HCT116 (cell line): ENCODE measurements at regions not wholly inside any gene's neighbourhood (a gene's known extent, or its start where the extent isn't known, plus 50 kb on each side); places are given as distances from the start of the nearest gene placed in this dataset.

Source experiments
- ATAC-seq: fragments of 200-7000 bp; cut with Tn5 transposase; 2 replicates; pipeline ENCODE4 v1.9.1; 2020; ENCODE audit warnings: mild to moderate bottlenecking, moderate library complexity
- BruUV-seq: library from RNA; stranded (reverse); fragments of 400-500 nt; replicated peaks from 2 replicates; lab custom pipeline; 2021; lab: Mats Ljungman, UMichigan
- CTCF ChIA-PET: fragments of 300-600 bp; sonication (Branson Sonifier 250); formaldehyde crosslinking; loops from one replicate; lab custom pipeline; 2021; ENCODE audit warnings: antibody characterized with exemption; lab: Charles Lee
- POLR2A ChIA-PET: fragments of 300-600, 350-600 bp; sonication (Branson Sonifier 250); formaldehyde crosslinking; loops from one replicate; lab custom pipeline; 2021; ENCODE audit warnings: antibody characterized with exemption; lab: Charles Lee
- RAD21 ChIA-PET, 2 experiments: fragments of 300-600 bp; sonication (Branson Sonifier 250); formaldehyde crosslinking; loops; one replicate each; lab custom pipeline; 2023; ENCODE audit warnings: low total read pairs in 2 of 2; ENCODE audit not compliant: uncharacterized antibody in 2 of 2, unreplicated experiment in 2 of 2, low non-redundant PET in 1 of 2; lab: Charles Lee
- DNase-seq: peaks from one replicate; pipeline ENCODE4 v3.0.0-alpha.2; 2010; ENCODE audit warnings: low read depth, low spot score
- H2AFZ ChIP-seq: fragments of 200-600 bp; shearing (Covaris generic), sonication (generic); 2 replicates; pipeline ENCODE4 v1.6.1; 2017; ENCODE audit warnings: low read depth, mixed run types, mixed read lengths, antibody characterized with exemption, low read length; ENCODE audit not compliant: poor library complexity, severe bottlenecking
- H3K27ac ChIP-seq: 2 replicates; pipeline ENCODE4 v1.5.1; 2012; ENCODE audit warnings: low read depth, low read length
- H3K27me3 ChIP-seq: fragments of 200-600 bp; sonication (generic); 2 replicates; pipeline ENCODE4 v1.6.1; 2016; ENCODE audit warnings: mixed run types, low read length, mixed read lengths; ENCODE audit not compliant: insufficient read depth
- H3K36me3 ChIP-seq, 2 experiments: fragments of 200-500 bp in 1 of 2; fragments of 200-600 bp in 1 of 2; sonication (Bioruptor generic) in 1 of 2; sonication (generic) in 1 of 2; 2 replicates each; pipeline versions ENCODE4 v1.5.1 to v1.6.1; 2014 to 2016; ENCODE audit warnings: low read length in 2 of 2, inconsistent platforms in 1 of 2, mixed read lengths in 1 of 2, mixed run types in 1 of 2; ENCODE audit not compliant: insufficient read depth in 2 of 2, control insufficient read depth in 1 of 2
- H3K4me1 ChIP-seq, 2 experiments: fragments of 200-600 bp in 1 of 2; sonication (generic) in 1 of 2; 2 replicates each; pipeline versions ENCODE4 v1.5.1 to v1.6.1; 2012 to 2017; ENCODE audit warnings: low read length in 2 of 2, inconsistent platforms in 1 of 2, mild to moderate bottlenecking in 1 of 2, mixed read lengths in 1 of 2, mixed run types in 1 of 2, moderate library complexity in 1 of 2; ENCODE audit not compliant: insufficient read depth in 2 of 2, control insufficient read depth in 1 of 2
- H3K4me2 ChIP-seq: fragments of 200-600 bp; sonication (generic); 2 replicates; pipeline ENCODE4 v1.6.1; 2017; ENCODE audit warnings: mixed run types, low read length, mixed read lengths
- H3K4me3 ChIP-seq, 2 experiments: fragments of 200-600 bp in 1 of 2; sonication (generic) in 1 of 2; replicated peaks in 1 of 2; 2 replicates each; pipeline ENCODE4 v1.5.1; 2011 to 2016; ENCODE audit warnings: low read length in 2 of 2, control low read depth in 1 of 2, low read depth in 1 of 2, mild to moderate bottlenecking in 1 of 2, mixed read lengths in 1 of 2, mixed run types in 1 of 2
- H3K79me2 ChIP-seq: fragments of 200-600 bp; sonication (generic); 2 replicates; pipeline ENCODE4 v1.6.1; 2017; ENCODE audit warnings: mild to moderate bottlenecking, mixed run types, low read length, moderate library complexity, mixed read lengths; ENCODE audit not compliant: insufficient read depth
- H3K9ac ChIP-seq: fragments of 200-600 bp; sonication (generic); 2 replicates; pipeline ENCODE4 v1.6.1; 2016; ENCODE audit warnings: low read length, mixed read lengths
- H3K9me2 ChIP-seq: fragments of 200-600 bp; sonication (generic), shearing (Covaris generic); 2 replicates; pipeline ENCODE4 v1.6.1; 2017; ENCODE audit warnings: mixed run types, mild to moderate bottlenecking, moderate library complexity; ENCODE audit not compliant: insufficient read depth
- H3K9me3 ChIP-seq, 2 experiments: fragments of 200-500 bp in 1 of 2; fragments of 200-600 bp in 1 of 2; sonication (Bioruptor generic) in 1 of 2; sonication (generic) in 1 of 2; 2 replicates each; pipeline ENCODE4 v1.6.1; 2014 to 2017; ENCODE audit warnings: low read length in 2 of 2, mixed read lengths in 2 of 2, inconsistent platforms in 1 of 2, low read depth in 1 of 2, mild to moderate bottlenecking in 1 of 2, mixed run types in 1 of 2, moderate library complexity in 1 of 2; ENCODE audit not compliant: control insufficient read depth in 1 of 2, insufficient read depth in 1 of 2
- H4K20me1 ChIP-seq: fragments of 200-600 bp; sonication (generic), shearing (Covaris generic); 2 replicates; pipeline ENCODE4 v1.6.1; 2017; ENCODE audit warnings: mixed run types, mild to moderate bottlenecking, moderate library complexity; ENCODE audit not compliant: insufficient read depth
- CBX3 ChIP-seq: IDR thresholded peaks from 2 replicates; pipeline ENCODE4 v1.6.1; 2012; ENCODE audit warnings: low read depth
- CEBPB ChIP-seq: IDR thresholded peaks from 2 replicates; pipeline ENCODE4 v1.6.1; 2012; ENCODE audit warnings: low read depth
- EZH2phosphoT487 ChIP-seq: fragments of 200-600 bp; IDR thresholded peaks from 2 replicates; pipeline ENCODE4 v1.6.1; 2018; ENCODE audit warnings: antibody characterized with exemption, borderline replicate concordance
- JUND ChIP-seq: IDR thresholded peaks from 2 replicates; pipeline ENCODE4 v1.6.1; 2012
- MAX ChIP-seq: IDR thresholded peaks from 2 replicates; pipeline ENCODE4 v1.6.1; 2012
- POLR2A ChIP-seq: IDR thresholded peaks from 2 replicates; pipeline ENCODE4 v1.7.0; 2011; ENCODE audit warnings: borderline replicate concordance; ENCODE audit not compliant: insufficient read depth, insufficient read length; ENCODE audit errors: extremely low read depth
- POLR2AphosphoS5 ChIP-seq: IDR thresholded peaks from 2 replicates; pipeline ENCODE4 v1.6.1; 2011; ENCODE audit warnings: mild to moderate bottlenecking, low read depth, low read length, moderate library complexity
- RAD21 ChIP-seq: IDR thresholded peaks from 2 replicates; pipeline ENCODE4 v1.6.1; 2012; ENCODE audit warnings: low read depth, mild to moderate bottlenecking
- SIN3A ChIP-seq: IDR thresholded peaks from 2 replicates; pipeline ENCODE4 v1.6.1; 2012; ENCODE audit warnings: low read depth
- SP1 ChIP-seq: IDR thresholded peaks from 2 replicates; pipeline ENCODE4 v1.6.1; 2012; ENCODE audit warnings: low read depth
- SRF ChIP-seq: IDR thresholded peaks from 2 replicates; pipeline ENCODE4 v1.6.1; 2012; ENCODE audit warnings: low read depth
- TCF7L2 ChIP-seq: IDR thresholded peaks from 2 replicates; pipeline ENCODE4 v1.7.0; 2011; ENCODE audit warnings: borderline replicate concordance, inconsistent platforms; ENCODE audit not compliant: insufficient read depth, insufficient read length; ENCODE audit errors: extremely low read depth
- ZBTB33 ChIP-seq: IDR thresholded peaks from 2 replicates; pipeline ENCODE4 v1.6.1; 2011; ENCODE audit warnings: mild to moderate bottlenecking, low read length, moderate library complexity; ENCODE audit not compliant: insufficient replicate concordance; ENCODE audit errors: extremely low read depth
- ZFX ChIP-seq: fragments of 450-650 bp; IDR thresholded peaks from 2 replicates; pipeline ENCODE4 v1.6.1; 2017
- ZNF274 ChIP-seq: fragments of 200-500 bp; sonication (Bioruptor generic); IDR thresholded peaks from 2 replicates; pipeline ENCODE4 v1.6.1; 2014; ENCODE audit warnings: mild to moderate bottlenecking, low read depth, low read length, inconsistent platforms
- intact Hi-C: fragments of 100-400 bp; cut with micrococcal nuclease; formaldehyde crosslinking; loops from 2 replicates; pipeline ENCODE4 v1.10.0; 2022
- TF ChIP-seq, protein P1 (sequence below): IDR thresholded peaks from 2 replicates; pipeline ENCODE4 v1.6.1; 2012; ENCODE audit warnings: low read depth
- TF ChIP-seq, protein P2 (sequence below): IDR thresholded peaks from 2 replicates; pipeline ENCODE4 v1.6.1; 2012
- TF ChIP-seq, protein P3 (sequence below), 3 experiments: fragments of 200-600 bp in 1 of 3; sonication (generic) in 1 of 3; IDR thresholded peaks in 2 of 3; conservative IDR thresholded peaks in 1 of 3; 2 replicates each; pipeline ENCODE4 v1.5.1; 2012 to 2017; ENCODE audit warnings: low read depth in 2 of 3, low read length in 2 of 3, antibody characterized with exemption in 1 of 3, borderline replicate concordance in 1 of 3, control low read depth in 1 of 3, mild to moderate bottlenecking in 1 of 3, mixed read lengths in 1 of 3, mixed run types in 1 of 3, moderate library complexity in 1 of 3; ENCODE audit not compliant: insufficient read depth in 1 of 3

GRCh38 chr6:154898821-154899220 is 96.3 kb upstream of the TIAM2 start (continued):
- TF ChIP-seq, protein P1, sequence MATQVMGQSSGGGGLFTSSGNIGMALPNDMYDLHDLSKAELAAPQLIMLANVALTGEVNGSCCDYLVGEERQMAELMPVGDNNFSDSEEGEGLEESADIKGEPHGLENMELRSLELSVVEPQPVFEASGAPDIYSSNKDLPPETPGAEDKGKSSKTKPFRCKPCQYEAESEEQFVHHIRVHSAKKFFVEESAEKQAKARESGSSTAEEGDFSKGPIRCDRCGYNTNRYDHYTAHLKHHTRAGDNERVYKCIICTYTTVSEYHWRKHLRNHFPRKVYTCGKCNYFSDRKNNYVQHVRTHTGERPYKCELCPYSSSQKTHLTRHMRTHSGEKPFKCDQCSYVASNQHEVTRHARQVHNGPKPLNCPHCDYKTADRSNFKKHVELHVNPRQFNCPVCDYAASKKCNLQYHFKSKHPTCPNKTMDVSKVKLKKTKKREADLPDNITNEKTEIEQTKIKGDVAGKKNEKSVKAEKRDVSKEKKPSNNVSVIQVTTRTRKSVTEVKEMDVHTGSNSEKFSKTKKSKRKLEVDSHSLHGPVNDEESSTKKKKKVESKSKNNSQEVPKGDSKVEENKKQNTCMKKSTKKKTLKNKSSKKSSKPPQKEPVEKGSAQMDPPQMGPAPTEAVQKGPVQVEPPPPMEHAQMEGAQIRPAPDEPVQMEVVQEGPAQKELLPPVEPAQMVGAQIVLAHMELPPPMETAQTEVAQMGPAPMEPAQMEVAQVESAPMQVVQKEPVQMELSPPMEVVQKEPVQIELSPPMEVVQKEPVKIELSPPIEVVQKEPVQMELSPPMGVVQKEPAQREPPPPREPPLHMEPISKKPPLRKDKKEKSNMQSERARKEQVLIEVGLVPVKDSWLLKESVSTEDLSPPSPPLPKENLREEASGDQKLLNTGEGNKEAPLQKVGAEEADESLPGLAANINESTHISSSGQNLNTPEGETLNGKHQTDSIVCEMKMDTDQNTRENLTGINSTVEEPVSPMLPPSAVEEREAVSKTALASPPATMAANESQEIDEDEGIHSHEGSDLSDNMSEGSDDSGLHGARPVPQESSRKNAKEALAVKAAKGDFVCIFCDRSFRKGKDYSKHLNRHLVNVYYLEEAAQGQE, result no peak
- TF ChIP-seq MAX (no peak), POLR2A (no peak)

DNA sequence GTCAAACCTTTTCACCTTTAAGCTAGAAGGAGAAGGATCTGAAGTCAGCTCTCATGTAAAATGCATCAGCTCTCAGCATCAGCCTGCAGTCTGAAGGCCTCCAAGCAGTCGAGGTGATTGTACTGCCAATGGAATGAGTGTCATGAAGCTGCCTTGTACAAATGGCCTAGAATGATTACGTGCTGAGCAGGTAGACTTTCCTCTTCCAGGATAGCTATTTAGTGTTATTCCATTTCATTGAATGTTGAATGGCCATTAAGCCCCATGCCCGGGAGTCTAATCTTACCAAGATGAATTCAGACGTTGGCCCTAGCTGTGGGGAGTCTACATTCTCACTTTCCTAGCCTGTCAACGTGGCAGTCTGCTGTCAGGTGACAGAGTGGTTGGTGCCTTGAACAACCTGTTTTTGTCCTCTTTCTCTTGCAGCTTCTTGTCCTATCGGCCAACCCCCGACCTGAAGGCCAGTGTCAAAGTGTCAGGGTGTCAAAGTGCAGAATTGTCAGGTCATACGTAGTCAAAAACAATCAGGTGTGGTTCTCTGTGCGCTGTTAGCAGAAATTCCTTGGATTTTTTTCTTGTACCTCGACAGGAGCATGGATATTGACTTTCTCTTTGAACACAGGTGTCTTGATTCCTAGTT is 95.2 kb upstream of the TIAM2 start:
- DNase-seq (no peak), ATAC-seq (no peak)
- intact Hi-C loops, result no loop called here
- Histone ChIP-seq H3K9ac (no peak overlapping the region), H3K9me3 (no peaks in the 10 kb centered on the region), H3K4me1 (no peaks in the 10 kb centered on the region), H3K27ac (no peak overlapping the region), H3K4me2 (no peak overlapping the region), H3K9me2 (no peaks in the 10 kb centered on the region), H3K79me2 (no peaks in the 10 kb centered on the region), H4K20me1 (no peaks in the 10 kb centered on the region), H2AFZ (no peak overlapping the region), H3K36me3 (no peaks in the 10 kb centered on the region), H3K27me3 (no peaks in the 10 kb centered on the region), H3K4me3 (no peak overlapping the region)
- BruUV-seq, result no TSS peak
- ChIA-PET POLR2A (no interaction called here), RAD21 (no interaction called here), CTCF (no interaction called here)
- no peak for TF ChIP-seq ZBTB33
- TF ChIP-seq SIN3A, result no peak
- no peak for TF ChIP-seq SRF
- TF ChIP-seq CBX3, result no peak
- TF ChIP-seq JUND, result no peak
- no peak for TF ChIP-seq POLR2AphosphoS5
- no peak for TF ChIP-seq POLR2A
- TF ChIP-seq ZFX, result no peak
- no peak for TF ChIP-seq EZH2phosphoT487
- TF ChIP-seq, protein P2, sequence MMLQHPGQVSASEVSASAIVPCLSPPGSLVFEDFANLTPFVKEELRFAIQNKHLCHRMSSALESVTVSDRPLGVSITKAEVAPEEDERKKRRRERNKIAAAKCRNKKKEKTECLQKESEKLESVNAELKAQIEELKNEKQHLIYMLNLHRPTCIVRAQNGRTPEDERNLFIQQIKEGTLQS, result no peak
- no peak for TF ChIP-seq SP1
- TF ChIP-seq, protein P3, sequence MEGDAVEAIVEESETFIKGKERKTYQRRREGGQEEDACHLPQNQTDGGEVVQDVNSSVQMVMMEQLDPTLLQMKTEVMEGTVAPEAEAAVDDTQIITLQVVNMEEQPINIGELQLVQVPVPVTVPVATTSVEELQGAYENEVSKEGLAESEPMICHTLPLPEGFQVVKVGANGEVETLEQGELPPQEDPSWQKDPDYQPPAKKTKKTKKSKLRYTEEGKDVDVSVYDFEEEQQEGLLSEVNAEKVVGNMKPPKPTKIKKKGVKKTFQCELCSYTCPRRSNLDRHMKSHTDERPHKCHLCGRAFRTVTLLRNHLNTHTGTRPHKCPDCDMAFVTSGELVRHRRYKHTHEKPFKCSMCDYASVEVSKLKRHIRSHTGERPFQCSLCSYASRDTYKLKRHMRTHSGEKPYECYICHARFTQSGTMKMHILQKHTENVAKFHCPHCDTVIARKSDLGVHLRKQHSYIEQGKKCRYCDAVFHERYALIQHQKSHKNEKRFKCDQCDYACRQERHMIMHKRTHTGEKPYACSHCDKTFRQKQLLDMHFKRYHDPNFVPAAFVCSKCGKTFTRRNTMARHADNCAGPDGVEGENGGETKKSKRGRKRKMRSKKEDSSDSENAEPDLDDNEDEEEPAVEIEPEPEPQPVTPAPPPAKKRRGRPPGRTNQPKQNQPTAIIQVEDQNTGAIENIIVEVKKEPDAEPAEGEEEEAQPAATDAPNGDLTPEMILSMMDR (IDR thresholded peaks at IDR 0.05 in 2 of 3, conservative IDR thresholded peaks at IDR 0.05 in 1 of 3; ENCODE audit: borderline replicate concordance in 1 of 3, insufficient read depth in 1 of 3, low read depth in 2 of 3, low read length in 2 of 3), result no peak
- TF ChIP-seq CEBPB, result no peak
- TF ChIP-seq TCF7L2, result no peak
- TF ChIP-seq RAD21, result no peak
- no peak for TF ChIP-seq ZNF274
